Colonic mucosa (tissue), 4 donors: ENCODE measurements at regions not wholly inside any gene's neighbourhood (a gene's known extent, or its start where the extent isn't known, plus 50 kb on each side); places are given as distances from the start of the nearest gene placed in this dataset.
"Not testable (repeated sequence)": the region's sequence is repeated elsewhere in the genome, so short reads cannot be mapped to it uniquely, and the experiment has no call there.

Source experiments
- DNase-seq: peaks from one replicate; pipeline ENCODE4 v3.0.0-alpha.2; 2020
- H3K27ac ChIP-seq: fragments of 200-600 bp; one replicate; pipeline ENCODE4 v1.8.0; 2021
- H3K27me3 ChIP-seq: fragments of 200-600 bp; one replicate; pipeline ENCODE4 v1.8.0; 2021
- H3K36me3 ChIP-seq: fragments of 200-600 bp; one replicate; pipeline ENCODE4 v1.8.0; 2021
- H3K4me1 ChIP-seq: fragments of 200-600 bp; one replicate; pipeline ENCODE4 v1.8.0; 2021; ENCODE audit warnings: mild to moderate bottlenecking
- H3K4me3 ChIP-seq: fragments of 200-600 bp; one replicate; pipeline ENCODE4 v1.8.0; 2021
- H3K9ac ChIP-seq, 2 donors: one replicate each; pipeline ENCODE4 v1.7.0; 2013; ENCODE audit warnings: control low read depth in 2 of 2, low read depth in 2 of 2, low read length in 2 of 2
- H3K9me3 ChIP-seq: fragments of 200-600 bp; one replicate; pipeline ENCODE4 v1.8.0; 2021
- CTCF ChIP-seq: fragments of 200-600 bp; IDR thresholded peaks from one replicate; pipeline ENCODE4 v1.8.0; 2022; ENCODE audit warnings: antibody characterized with exemption, mild to moderate bottlenecking
- intact Hi-C: fragments of 100-400 bp; cut with DNase I; formaldehyde crosslinking; loops from one replicate; pipeline ENCODE4 v1.14.1; 2022
- donor health status: healthy.
- donor health status: DM: no; HTN: no; CAD: no.
- donor health status: DM: no; HTN: no; CAD: no.

- no peaks in the 10 kb centered on the region for H3K4me1 ChIP-seq
- H3K27ac ChIP-seq, result no peak overlapping the region
- no peaks in the 10 kb centered on the region for H3K27me3 ChIP-seq
- no peak overlapping the region for H3K4me3 ChIP-seq
- DNase-seq, result peak; percentile 6
- H3K9ac ChIP-seq, result no peak overlapping the region
- intact Hi-C loops, result no loop called here
- no peak for TF ChIP-seq CTCF
- H3K36me3 ChIP-seq, result no peaks in the 10 kb centered on the region
- H3K9me3 ChIP-seq, result no peaks in the 10 kb centered on the region
Measured at GRCh38 chr10:131819241-131820072, 81.4 kb upstream of the PPP2R2D start.

- Histone ChIP-seq H3K27ac (no peak overlapping the region), H3K27me3 (no peaks in the 10 kb centered on the region), H3K36me3 (no peaks in the 10 kb centered on the region), H3K9me3 (no peaks in the 10 kb centered on the region), H3K4me3 (no peak overlapping the region), H3K4me1 (no peaks in the 10 kb centered on the region), H3K9ac (no peak overlapping the region)
- intact Hi-C loops, result no loop called here
- peak; percentile 7 for DNase-seq
- TF ChIP-seq CTCF, result no peak
Measured at GRCh38 chr10:131820626-131821025, 80.2 kb upstream of the PPP2R2D start.

- no peak for DNase-seq
Measured at GRCh38 chr10:131821378-131822012, 79.3 kb upstream of the PPP2R2D start.

GRCh38 chr10:131822013-131822691 is 78.7 kb upstream of the PPP2R2D start:
- H3K27ac ChIP-seq, result no peak overlapping the region
- no peaks in the 10 kb centered on the region for H3K27me3 ChIP-seq
- H3K4me1 ChIP-seq, result no peaks in the 10 kb centered on the region
- intact Hi-C loops, result no loop called here
- no peak for TF ChIP-seq CTCF
- no peaks in the 10 kb centered on the region for H3K9me3 ChIP-seq
- no peak overlapping the region for H3K9ac ChIP-seq
- H3K4me3 ChIP-seq, result no peak overlapping the region
- DNase-seq, result no peak
- no peaks in the 10 kb centered on the region for H3K36me3 ChIP-seq

More at GRCh38 chr10:131821378-131822012, 79.3 kb upstream of the PPP2R2D start:
- TF ChIP-seq CTCF, result no peak
- H3K36me3 ChIP-seq, result no peaks in the 10 kb centered on the region
- H3K9ac ChIP-seq, result no peak overlapping the region
- H3K9me3 ChIP-seq, result no peaks in the 10 kb centered on the region
- no peak overlapping the region for H3K27ac ChIP-seq
- H3K4me1 ChIP-seq, result no peaks in the 10 kb centered on the region
- no peak overlapping the region for H3K4me3 ChIP-seq
- intact Hi-C loops, result no loop called here
- H3K27me3 ChIP-seq, result no peaks in the 10 kb centered on the region

- DNase-seq, result no peak
- no peaks in the 10 kb centered on the region for H3K27me3 ChIP-seq
- TF ChIP-seq CTCF, result no peak
- H3K4me1 ChIP-seq, result no peaks in the 10 kb centered on the region
- intact Hi-C loops, result no loop called here
- no peak overlapping the region for H3K27ac ChIP-seq
- H3K9me3 ChIP-seq, result no peaks in the 10 kb centered on the region
- H3K4me3 ChIP-seq, result no peak overlapping the region
- no peaks in the 10 kb centered on the region for H3K36me3 ChIP-seq
- H3K9ac ChIP-seq, result no peak overlapping the region
Measured at GRCh38 chr10:131822692-131823245, 78.0 kb upstream of the PPP2R2D start.

GRCh38 chr10:131823601-131824099 is 77.2 kb upstream of the PPP2R2D start:
- H3K27me3 ChIP-seq, H3K36me3 ChIP-seq, intact Hi-C loops: not testable (repeated sequence)

More at GRCh38 chr10:131823601-131824099, 77.2 kb upstream of the PPP2R2D start:
- H3K27ac ChIP-seq, H3K9ac ChIP-seq, DNase-seq, H3K9me3 ChIP-seq, H3K4me3 ChIP-seq, H3K4me1 ChIP-seq: not testable (repeated sequence)
